ENCODE measurements at regions not wholly inside any gene's neighbourhood (a gene's known extent, or its start where the extent isn't known, plus 50 kb on each side); places are given as distances from the start of the nearest gene placed in this dataset.

GRCh38 chr6:25202504-25202903 is 76.7 kb upstream of the CARMIL1 start:
- no peak for TF ChIP-seq ZFP3 (CRISPR knock-in tag; IDR thresholded peaks at IDR 0.05)
- TF ChIP-seq SNAI2 (CRISPR knock-in tag; IDR thresholded peaks at IDR 0.05), result no peak
- 0 out of 2 replicates have a peak, but pooled peaks have one; percentile 30 for TF ChIP-seq CREB5 (CRISPR knock-in tag; IDR thresholded peaks at IDR 0.05; ENCODE audit: low read depth)
- TF ChIP-seq ARNTL (CRISPR knock-in tag; IDR thresholded peaks at IDR 0.05; ENCODE audit: borderline replicate concordance, low read depth), result no peak
- no peak for TF ChIP-seq BACH2 (CRISPR knock-in tag; IDR thresholded peaks at IDR 0.05; ENCODE audit: borderline replicate concordance)
- TF ChIP-seq CSRNP3 (CRISPR knock-in tag; IDR thresholded peaks at IDR 0.05), result no peak
- no peak for TF ChIP-seq PPARA (CRISPR knock-in tag; IDR thresholded peaks at IDR 0.05; ENCODE audit: borderline replicate concordance)

All from SK-N-SH treated with all-trans-retinoic acid at 6 μM for 48 hours (cell line).